ENCODE measurements at regions not wholly inside any gene's neighbourhood (a gene's known extent, or its start where the extent isn't known, plus 50 kb on each side); places are given as distances from the start of the nearest gene placed in this dataset.
"Not testable (repeated sequence)": the region's sequence is repeated elsewhere in the genome, so short reads cannot be mapped to it uniquely, and the experiment has no call there.

GRCh38 chr3:177905173-177906125 is 630.8 kb upstream of the KCNMB2 start:
- Histone ChIP-seq H3K9me3 (no peaks in the 10 kb centered on the region), H3K27ac (no peak overlapping the region), H3K4me1 (ENCODE audit: control insufficient read depth in 1 of 2, insufficient read depth in 1 of 2, low read depth in 1 of 2, low read length in 1 of 2) (no peaks in the 10 kb centered on the region), H3K4me3 (ENCODE audit: low read depth in 1 of 2, low read length in 1 of 2) (no peak overlapping the region), H3K36me3 (no peaks in the 10 kb centered on the region), H3K27me3 (no peaks in the 10 kb centered on the region)
- TF ChIP-seq, protein P1, sequence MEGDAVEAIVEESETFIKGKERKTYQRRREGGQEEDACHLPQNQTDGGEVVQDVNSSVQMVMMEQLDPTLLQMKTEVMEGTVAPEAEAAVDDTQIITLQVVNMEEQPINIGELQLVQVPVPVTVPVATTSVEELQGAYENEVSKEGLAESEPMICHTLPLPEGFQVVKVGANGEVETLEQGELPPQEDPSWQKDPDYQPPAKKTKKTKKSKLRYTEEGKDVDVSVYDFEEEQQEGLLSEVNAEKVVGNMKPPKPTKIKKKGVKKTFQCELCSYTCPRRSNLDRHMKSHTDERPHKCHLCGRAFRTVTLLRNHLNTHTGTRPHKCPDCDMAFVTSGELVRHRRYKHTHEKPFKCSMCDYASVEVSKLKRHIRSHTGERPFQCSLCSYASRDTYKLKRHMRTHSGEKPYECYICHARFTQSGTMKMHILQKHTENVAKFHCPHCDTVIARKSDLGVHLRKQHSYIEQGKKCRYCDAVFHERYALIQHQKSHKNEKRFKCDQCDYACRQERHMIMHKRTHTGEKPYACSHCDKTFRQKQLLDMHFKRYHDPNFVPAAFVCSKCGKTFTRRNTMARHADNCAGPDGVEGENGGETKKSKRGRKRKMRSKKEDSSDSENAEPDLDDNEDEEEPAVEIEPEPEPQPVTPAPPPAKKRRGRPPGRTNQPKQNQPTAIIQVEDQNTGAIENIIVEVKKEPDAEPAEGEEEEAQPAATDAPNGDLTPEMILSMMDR (IDR thresholded peaks at IDR 0.05), result no peak

- H3K4me3 ChIP-seq (ENCODE audit: low read depth in 1 of 2, low read length in 1 of 2), result no peak overlapping the region
- no peaks in the 10 kb centered on the region for H3K27me3 ChIP-seq
- no peaks in the 10 kb centered on the region for H3K4me1 ChIP-seq (ENCODE audit: control insufficient read depth in 1 of 2, insufficient read depth in 1 of 2, low read depth in 1 of 2, low read length in 1 of 2)
- H3K36me3 ChIP-seq, result no peaks in the 10 kb centered on the region
- H3K9me3 ChIP-seq, result no peaks in the 10 kb centered on the region
- TF ChIP-seq, protein P1 (IDR thresholded peaks at IDR 0.05), result no peak
- H3K27ac ChIP-seq, result no peak overlapping the region
Measured at GRCh38 chr3:177906126-177906511, 630.1 kb upstream of the KCNMB2 start.

GRCh38 chr3:177906578-177907229 is 629.5 kb upstream of the KCNMB2 start:
- no peak overlapping the region for H3K27ac ChIP-seq
- TF ChIP-seq, protein P1 (IDR thresholded peaks at IDR 0.05), result no peak
- H3K27me3 ChIP-seq, result no peaks in the 10 kb centered on the region
- H3K4me1 ChIP-seq (ENCODE audit: control insufficient read depth in 1 of 2, insufficient read depth in 1 of 2, low read depth in 1 of 2, low read length in 1 of 2), result no peaks in the 10 kb centered on the region
- H3K4me3 ChIP-seq (ENCODE audit: low read depth in 1 of 2, low read length in 1 of 2), result no peak overlapping the region
- H3K9me3 ChIP-seq, result no peaks in the 10 kb centered on the region
- no peaks in the 10 kb centered on the region for H3K36me3 ChIP-seq

GRCh38 chr3:177909530-177909929 is 626.7 kb upstream of the KCNMB2 start:
- not testable (repeated sequence) for H3K27me3 ChIP-seq; H3K4me1 ChIP-seq (ENCODE audit: control insufficient read depth in 1 of 2, insufficient read depth in 1 of 2, low read depth in 1 of 2, low read length in 1 of 2); H3K36me3 ChIP-seq; H3K4me3 ChIP-seq (ENCODE audit: low read depth in 1 of 2, low read length in 1 of 2); H3K27ac ChIP-seq; H3K9me3 ChIP-seq

GRCh38 chr3:177914224-177914623 is 622.0 kb upstream of the KCNMB2 start:
- Histone ChIP-seq H3K9me3 (no peaks in the 10 kb centered on the region), H3K36me3 (no peaks in the 10 kb centered on the region), H3K27me3 (no peaks in the 10 kb centered on the region), H3K27ac (no peak overlapping the region), H3K4me3 (ENCODE audit: low read depth in 1 of 2, low read length in 1 of 2) (no peak overlapping the region), H3K4me1 (ENCODE audit: control insufficient read depth in 1 of 2, insufficient read depth in 1 of 2, low read depth in 1 of 2, low read length in 1 of 2) (no peaks in the 10 kb centered on the region)
- TF ChIP-seq, protein P1 (IDR thresholded peaks at IDR 0.05), result no peak

- Histone ChIP-seq H3K27ac (no peak overlapping the region), H3K9me3 (no peaks in the 10 kb centered on the region), H3K4me1 (ENCODE audit: control insufficient read depth in 1 of 2, insufficient read depth in 1 of 2, low read depth in 1 of 2, low read length in 1 of 2) (no peaks in the 10 kb centered on the region), H3K4me3 (ENCODE audit: low read depth in 1 of 2, low read length in 1 of 2) (no peak overlapping the region), H3K27me3 (no peaks in the 10 kb centered on the region), H3K36me3 (no peaks in the 10 kb centered on the region)
- TF ChIP-seq, protein P1 (IDR thresholded peaks at IDR 0.05), result no peak
Measured at GRCh38 chr3:177916461-177916860, 619.8 kb upstream of the KCNMB2 start.
